ENCODE measurements at regions not wholly inside any gene's neighbourhood (a gene's known extent, or its start where the extent isn't known, plus 50 kb on each side); places are given as distances from the start of the nearest gene placed in this dataset.

DNA sequence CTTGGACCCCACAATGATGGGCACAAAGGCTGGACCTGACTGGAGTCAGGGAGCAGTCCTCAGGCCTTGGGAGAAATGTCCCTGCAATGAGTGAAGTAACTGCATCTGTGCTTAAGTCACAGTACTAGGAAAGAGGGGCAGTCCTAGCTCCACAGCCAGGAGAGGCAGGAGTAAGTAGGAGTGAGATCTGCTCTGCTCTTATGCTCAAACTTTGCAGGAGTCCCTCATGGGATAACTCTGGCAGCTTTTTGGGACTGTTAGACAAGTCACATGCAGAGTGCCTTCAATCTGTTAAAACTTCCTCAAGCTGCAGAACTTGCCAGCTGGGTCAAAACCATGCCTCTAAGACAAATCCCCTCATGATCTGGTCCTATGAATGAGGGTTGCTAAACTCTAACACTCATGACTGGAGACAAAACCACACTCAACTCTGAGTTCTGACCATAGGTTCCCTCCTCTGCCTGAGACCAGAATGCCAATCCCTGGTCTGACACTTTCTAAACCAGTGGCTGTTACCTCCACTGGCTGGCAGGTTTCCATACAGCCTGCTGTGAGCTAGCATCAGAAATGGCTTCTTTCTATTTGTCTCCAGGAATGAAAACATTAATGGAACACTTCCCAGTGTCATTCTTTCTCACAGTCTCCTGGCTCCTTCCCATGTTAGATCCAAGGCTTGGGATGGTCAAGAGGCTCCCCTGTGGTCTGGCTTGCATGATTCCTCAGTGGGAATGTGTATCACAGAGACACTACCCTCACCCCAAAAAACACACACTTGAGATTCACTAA is 819.3 kb downstream of the PCDH7 start:
- no peak for FAIRE-seq
- ATAC-seq: no peak
- CTCF ChIA-PET: no interaction called here

GRCh38 chr4:31545330-31545729 is 825.2 kb downstream of the PCDH7 start:
- no peak overlapping the region for H3K27ac ChIP-seq

More for the DNA sequence above, 819.3 kb downstream of the PCDH7 start:
- Histone ChIP-seq H3K4me2 (no peak overlapping the region), H3K9me3 (no peaks in the 10 kb centered on the region), H3K27ac (no peak overlapping the region), H3K4me1 (no peaks in the 10 kb centered on the region), H3K4me3 (no peak overlapping the region)
- POLR2A ChIA-PET: no interaction called here
- DNase-seq (ENCODE audit: low read depth in 1 of 2, low spot score in 1 of 2): no peak
- TF ChIP-seq HOXB13 (CRISPR knock-in tag; IDR thresholded peaks at IDR 0.05; ENCODE audit: low read depth) (no peak), ZNF302 (CRISPR knock-in tag; IDR thresholded peaks at IDR 0.05) (no peak), SREBF2 (IDR thresholded peaks at IDR 0.05) (no peak), HDAC2 (IDR thresholded peaks at IDR 0.05) (no peak), KDM1A (IDR thresholded peaks at IDR 0.05; ENCODE audit: low read depth) (no peak), TFCP2L1 (CRISPR knock-in tag; IDR thresholded peaks at IDR 0.05) (no peak), POLR2AphosphoS2 (conservative IDR thresholded peaks at IDR 0.05; ENCODE audit: low read length) (no peak), NFE2L2 (conservative IDR thresholded peaks at IDR 0.05; ENCODE audit: low read length) (no peak), POLR2A (IDR thresholded peaks at IDR 0.05; ENCODE audit: low read length) (no peak), CEBPB (IDR thresholded peaks at IDR 0.05) (no peak), FOSL2 (IDR thresholded peaks at IDR 0.05) (no peak), FOSL2 (CRISPR knock-in tag; IDR thresholded peaks at IDR 0.05) (no peak), ESRRA (IDR thresholded peaks at IDR 0.05; ENCODE audit: borderline replicate concordance, low read length) (no peak), EHF (CRISPR knock-in tag; IDR thresholded peaks at IDR 0.05) (no peak), KDM5A (IDR thresholded peaks at IDR 0.05) (no peak), CHD2 (IDR thresholded peaks at IDR 0.05; ENCODE audit: low read length, partially characterized antibody) (no peak), FOSB (CRISPR knock-in tag; IDR thresholded peaks at IDR 0.05) (no peak)
- TF ChIP-seq, protein P1, sequence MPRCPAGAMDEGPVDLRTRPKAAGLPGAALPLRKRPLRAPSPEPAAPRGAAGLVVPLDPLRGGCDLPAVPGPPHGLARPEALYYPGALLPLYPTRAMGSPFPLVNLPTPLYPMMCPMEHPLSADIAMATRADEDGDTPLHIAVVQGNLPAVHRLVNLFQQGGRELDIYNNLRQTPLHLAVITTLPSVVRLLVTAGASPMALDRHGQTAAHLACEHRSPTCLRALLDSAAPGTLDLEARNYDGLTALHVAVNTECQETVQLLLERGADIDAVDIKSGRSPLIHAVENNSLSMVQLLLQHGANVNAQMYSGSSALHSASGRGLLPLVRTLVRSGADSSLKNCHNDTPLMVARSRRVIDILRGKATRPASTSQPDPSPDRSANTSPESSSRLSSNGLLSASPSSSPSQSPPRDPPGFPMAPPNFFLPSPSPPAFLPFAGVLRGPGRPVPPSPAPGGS (IDR thresholded peaks at IDR 0.05): no peak
- TF ChIP-seq, protein P2, sequence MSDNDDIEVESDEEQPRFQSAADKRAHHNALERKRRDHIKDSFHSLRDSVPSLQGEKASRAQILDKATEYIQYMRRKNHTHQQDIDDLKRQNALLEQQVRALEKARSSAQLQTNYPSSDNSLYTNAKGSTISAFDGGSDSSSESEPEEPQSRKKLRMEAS (IDR thresholded peaks at IDR 0.05): no peak

GRCh38 chr4:31545755-31546154 is 825.6 kb downstream of the PCDH7 start:
- no peak for FAIRE-seq
- Histone ChIP-seq H3K4me1 (no peaks in the 10 kb centered on the region), H3K27ac (no peak overlapping the region), H3K4me3 (no peak overlapping the region), H3K4me2 (no peak overlapping the region), H3K9me3 (no peaks in the 10 kb centered on the region)
- CTCF ChIA-PET: no interaction called here
- POLR2A ChIA-PET: no interaction called here
- no peak for TF ChIP-seq HOXA7 (CRISPR knock-in tag; IDR thresholded peaks at IDR 0.05)
- TF ChIP-seq NPAS2 (CRISPR knock-in tag; IDR thresholded peaks at IDR 0.05; ENCODE audit: borderline replicate concordance): no peak
- TF ChIP-seq RNF2 (IDR thresholded peaks at IDR 0.05; ENCODE audit: borderline replicate concordance, low read depth): no peak
- TF ChIP-seq KDM1A (IDR thresholded peaks at IDR 0.05; ENCODE audit: low read depth): no peak
- TF ChIP-seq NR3C1 (IDR thresholded peaks at IDR 0.05): no peak
- TF ChIP-seq FOSB (CRISPR knock-in tag; IDR thresholded peaks at IDR 0.05): no peak
- TF ChIP-seq HDAC2 (IDR thresholded peaks at IDR 0.05): no peak
- TF ChIP-seq CHD2 (IDR thresholded peaks at IDR 0.05; ENCODE audit: low read length, partially characterized antibody): no peak
- TF ChIP-seq RFX5 (IDR thresholded peaks at IDR 0.05): no peak
- TF ChIP-seq EHF (CRISPR knock-in tag; IDR thresholded peaks at IDR 0.05): no peak
- no peak for TF ChIP-seq NFE2L2 (conservative IDR thresholded peaks at IDR 0.05; ENCODE audit: low read length)
- TF ChIP-seq USF2 (IDR thresholded peaks at IDR 0.05): no peak
- TF ChIP-seq CBX2 (IDR thresholded peaks at IDR 0.05; ENCODE audit: borderline replicate concordance, low read depth): no peak
- no peak for TF ChIP-seq KDM5A (IDR thresholded peaks at IDR 0.05)
- no peak for TF ChIP-seq RAD21 (conservative IDR thresholded peaks at IDR 0.05 in 1 of 2, IDR thresholded peaks at IDR 0.05 in 1 of 2)
- TF ChIP-seq TP53 (CRISPR knock-in tag; IDR thresholded peaks at IDR 0.05): no peak
- TF ChIP-seq PHF8 (IDR thresholded peaks at IDR 0.05; ENCODE audit: borderline replicate concordance, low read depth): no peak
- no peak for TF ChIP-seq MYC (IDR thresholded peaks at IDR 0.05; ENCODE audit: borderline replicate concordance, low read length)
- no peak for ATAC-seq
- no peak for DNase-seq (ENCODE audit: low read depth in 1 of 2, low spot score in 1 of 2)
- 59% methylated on average over 1 of the region's 1 CpG for WGBS (ENCODE audit: missing lambda C conversion rate)

More at GRCh38 chr4:31545330-31545729, 825.2 kb downstream of the PCDH7 start:
- H3K9me3 ChIP-seq: no peaks in the 10 kb centered on the region
- TF ChIP-seq GATA3 (IDR thresholded peaks at IDR 0.05; ENCODE audit: borderline replicate concordance): no peak
- no peak for TF ChIP-seq FOSL2 (IDR thresholded peaks at IDR 0.05)
- no peak for TF ChIP-seq FOSL2 (CRISPR knock-in tag; IDR thresholded peaks at IDR 0.05)
- TF ChIP-seq PHF8 (IDR thresholded peaks at IDR 0.05; ENCODE audit: borderline replicate concordance, low read depth): no peak
- H3K4me1 ChIP-seq: no peaks in the 10 kb centered on the region
- no peak overlapping the region for H3K4me3 ChIP-seq
- FAIRE-seq (no peak), ATAC-seq (no peak), DNase-seq (ENCODE audit: low read depth in 1 of 2, low spot score in 1 of 2) (no peak)
- ChIA-PET CTCF (no interaction called here), POLR2A (no interaction called here)
- no peak overlapping the region for H3K4me2 ChIP-seq
